H9 (cell line): ENCODE measurements at regions not wholly inside any gene's neighbourhood (a gene's known extent, or its start where the extent isn't known, plus 50 kb on each side); places are given as distances from the start of the nearest gene placed in this dataset.

ENCODE experiments used
- DNase-seq: peaks from one replicate; pipeline ENCODE4 v3.0.0-alpha.2; 2017
- H2AFZ ChIP-seq: one replicate; pipeline ENCODE4 v1.6.1; 2013; ENCODE audit warnings: mild to moderate bottlenecking, low read length, control low read depth, moderate library complexity
- H2AK5ac ChIP-seq: 2 replicates; pipeline ENCODE4 v1.6.1; 2013; ENCODE audit warnings: low read length, control low read depth, mixed read lengths; ENCODE audit not compliant: insufficient read length
- H2BK120ac ChIP-seq: one replicate; pipeline ENCODE4 v1.6.1; 2013; ENCODE audit warnings: low read depth, mild to moderate bottlenecking, low read length, control low read depth, inconsistent platforms; ENCODE audit not compliant: poor library complexity, severe bottlenecking
- H2BK12ac ChIP-seq: 2 replicates; pipeline ENCODE4 v1.6.1; 2013; ENCODE audit warnings: low read length, control low read depth, mixed read lengths, low read depth; ENCODE audit not compliant: insufficient read length
- H2BK15ac ChIP-seq: 2 replicates; pipeline ENCODE4 v1.6.1; 2013; ENCODE audit warnings: low read depth, low read length, control low read depth
- H2BK20ac ChIP-seq: one replicate; pipeline ENCODE4 v1.6.1; 2013; ENCODE audit warnings: low read depth, mild to moderate bottlenecking, low read length, control low read depth, inconsistent platforms; ENCODE audit not compliant: poor library complexity, severe bottlenecking
- H2BK5ac ChIP-seq: 2 replicates; pipeline ENCODE4 v1.6.1; 2013; ENCODE audit warnings: low read length, control low read depth, mixed read lengths; ENCODE audit not compliant: insufficient read length
- H3K14ac ChIP-seq: 2 replicates; pipeline ENCODE4 v1.6.1; 2013; ENCODE audit warnings: low read length, control low read depth; ENCODE audit not compliant: insufficient read depth
- H3K18ac ChIP-seq: 2 replicates; pipeline ENCODE4 v1.6.1; 2013; ENCODE audit warnings: low read depth, mild to moderate bottlenecking, mixed read lengths, low read length, control low read depth; ENCODE audit not compliant: insufficient read length
- H3K23ac ChIP-seq: 2 replicates; pipeline ENCODE4 v1.6.1; 2013; ENCODE audit warnings: low read length, control low read depth, mixed read lengths, low read depth; ENCODE audit not compliant: insufficient read length
- H3K23me2 ChIP-seq: 2 replicates; pipeline ENCODE4 v1.6.1; 2013; ENCODE audit warnings: low read depth, mild to moderate bottlenecking, mixed read lengths, low read length, control low read depth; ENCODE audit not compliant: insufficient read length, poor library complexity, severe bottlenecking
- H3K27ac ChIP-seq: 2 replicates; pipeline ENCODE4 v1.5.1; 2013; ENCODE audit warnings: low read length, control low read depth, mixed read lengths, low read depth; ENCODE audit not compliant: insufficient read length
- H3K27me3 ChIP-seq: 2 replicates; pipeline ENCODE4 v1.6.1; 2013; ENCODE audit warnings: low read length, control low read depth, inconsistent platforms; ENCODE audit not compliant: insufficient read depth
- H3K4ac ChIP-seq: 2 replicates; pipeline ENCODE4 v1.6.1; 2013; ENCODE audit warnings: low read depth, mild to moderate bottlenecking, control low read depth, inconsistent platforms, low read length, moderate library complexity
- H3K4me1 ChIP-seq: 2 replicates; pipeline ENCODE4 v1.6.1; 2013; ENCODE audit warnings: low read length, control low read depth, inconsistent platforms; ENCODE audit not compliant: insufficient read depth
- H3K4me2 ChIP-seq: 2 replicates; pipeline ENCODE4 v1.6.1; 2013; ENCODE audit warnings: low read length, control low read depth, mixed read lengths; ENCODE audit not compliant: insufficient read length, insufficient read depth
- H3K56ac ChIP-seq: 2 replicates; pipeline ENCODE4 v1.6.1; 2013; ENCODE audit warnings: low read depth, mild to moderate bottlenecking, mixed read lengths, low read length, control low read depth; ENCODE audit not compliant: insufficient read length
- H3K79me1 ChIP-seq: 2 replicates; pipeline ENCODE4 v1.6.1; 2013; ENCODE audit warnings: low read depth, mild to moderate bottlenecking, moderate library complexity, low read length, control low read depth, inconsistent platforms; ENCODE audit not compliant: insufficient read depth, poor library complexity, severe bottlenecking
- H3K79me2 ChIP-seq: 2 replicates; pipeline ENCODE4 v1.6.1; 2013; ENCODE audit warnings: low read length, control low read depth, inconsistent platforms; ENCODE audit not compliant: insufficient read depth
- H3K9ac ChIP-seq: 2 replicates; pipeline ENCODE4 v1.6.1; 2013; ENCODE audit warnings: low read length, control low read depth, mixed read lengths; ENCODE audit not compliant: insufficient read length; ENCODE audit errors: extremely low read depth
- H3K9me3 ChIP-seq: one replicate; pipeline ENCODE4 v1.6.1; 2013; ENCODE audit warnings: low read depth, low read length, inconsistent platforms; ENCODE audit not compliant: control insufficient read depth
- H3T11ph ChIP-seq: one replicate; pipeline ENCODE4 v1.6.1; 2013; ENCODE audit warnings: mild to moderate bottlenecking, low read length, control low read depth, inconsistent platforms
- H4K20me1 ChIP-seq: one replicate; pipeline ENCODE4 v1.6.1; 2013; ENCODE audit not compliant: control insufficient read depth, insufficient read length, insufficient read depth
- H4K5ac ChIP-seq: 2 replicates; pipeline ENCODE4 v1.6.1; 2013; ENCODE audit warnings: low read depth, mild to moderate bottlenecking, mixed read lengths, low read length, control low read depth; ENCODE audit not compliant: insufficient read length
- H4K8ac ChIP-seq: replicated peaks from 2 replicates; pipeline ENCODE4 v1.6.1; 2013; ENCODE audit warnings: low read length, control low read depth, mixed read lengths, low read depth; ENCODE audit not compliant: insufficient read length
- H4K91ac ChIP-seq: 2 replicates; pipeline ENCODE4 v1.6.1; 2013; ENCODE audit warnings: low read depth, mild to moderate bottlenecking, moderate library complexity, mixed read lengths, low read length, control low read depth; ENCODE audit not compliant: insufficient read length
- H3K27ac Mint-ChIP-seq, 3 experiments: 2 replicates in 2 of 3; 3 replicates in 1 of 3; pipeline ENCODE4 v1.8.0; 2020 to 2021; ENCODE audit warnings: mixed read lengths in 3 of 3, mild to moderate bottlenecking in 1 of 3, moderate library complexity in 1 of 3
- H3K27me3 Mint-ChIP-seq: 2 replicates; pipeline ENCODE4 v1.8.0; 2021; ENCODE audit warnings: low read depth, mild to moderate bottlenecking, moderate library complexity, mixed read lengths
- H3K36me3 Mint-ChIP-seq, 3 experiments: 2 replicates in 2 of 3; 3 replicates in 1 of 3; pipeline ENCODE4 v1.8.0; 2020 to 2021; ENCODE audit warnings: low read depth in 3 of 3, mixed read lengths in 3 of 3; ENCODE audit not compliant: insufficient read depth in 1 of 3
- H3K4me1 Mint-ChIP-seq, 2 experiments: 2 replicates each; pipeline ENCODE4 v1.8.0; 2020; ENCODE audit warnings: mixed read lengths in 2 of 2
- H3K4me3 Mint-ChIP-seq, 2 experiments: 2 replicates in 1 of 2; 3 replicates in 1 of 2; pipeline ENCODE4 v1.8.0; 2020 to 2021; ENCODE audit warnings: mild to moderate bottlenecking in 2 of 2, mixed read lengths in 2 of 2, moderate library complexity in 1 of 2
- H3K9me3 Mint-ChIP-seq, 2 experiments: 2 replicates in 1 of 2; 3 replicates in 1 of 2; pipeline ENCODE4 v1.8.0; 2020; ENCODE audit warnings: mild to moderate bottlenecking in 2 of 2, mixed read lengths in 2 of 2, moderate library complexity in 1 of 2
- CTCF ChIP-seq: fragments of 200-600 bp; sonication (generic); conservative IDR thresholded peaks from 3 replicates; pipeline ENCODE4 v1.8.0; 2021; ENCODE audit warnings: antibody characterized with exemption, mild to moderate bottlenecking
- WGBS: extraction: QIAGEN DNeasy Blood & Tissue Kit; methylation state at CpG from one replicate; pipeline ENCODE4 v1.1.7; 2013; ENCODE audit warnings: missing lambda C conversion rate, low lambda C conversion rate, mixed read lengths; ENCODE audit not compliant: insufficient read length; ENCODE audit errors: extremely low coverage; 5-methylcytosine and 5-hydroxymethylcytosine counted together

- Histone ChIP-seq H3T11ph (no peak overlapping the region), H3K4ac (no peak overlapping the region), H3K79me1 (no peaks in the 10 kb centered on the region), H2AFZ (no peak overlapping the region), H4K20me1 (no peaks in the 10 kb centered on the region), H2BK12ac (no peak overlapping the region), H3K27me3 (no peaks in the 10 kb centered on the region), H3K27ac (no peak overlapping the region), H3K23ac (no peak overlapping the region), H3K4me2 (no peak overlapping the region), H2AK5ac (no peak overlapping the region), H3K9ac (no peak overlapping the region), H3K4me1 (no peaks in the 10 kb centered on the region), H2BK120ac (no peak overlapping the region), H4K91ac (no peak overlapping the region), H3K9me3 (no peaks in the 10 kb centered on the region), H4K8ac (no peak overlapping the region), H3K14ac (no peak overlapping the region), H2BK5ac (no peak overlapping the region), H2BK15ac (no peak overlapping the region), H3K23me2 (no peaks in the 10 kb centered on the region), H3K56ac (no peak overlapping the region), H3K79me2 (no peaks in the 10 kb centered on the region), H2BK20ac (no peak overlapping the region), H4K5ac (no peak overlapping the region), H3K18ac (no peak overlapping the region)
- no peak for TF ChIP-seq CTCF
- DNase-seq, result no peak
- WGBS, result no CpG with 5 or more reads among the region's 15 CpGs
- Mint-ChIP-seq H3K27ac (no peak overlapping the region), H3K4me3 (no peak overlapping the region), H3K27me3 (no peaks in the 10 kb centered on the region; the same call in 1 of the 2 replicates), H3K9me3 (no peaks in the 10 kb centered on the region; a peak in 1 of 5 replicates), H3K4me1 (peaks cover 6 to 9% of the 10 kb centered on the region in 2 experiments; a peak in 3 of 4 replicates), H3K36me3 (no peaks in the 10 kb centered on the region)
Observed at GRCh38 chr16:73285436-73286201, 237.7 kb upstream of the ZFHX3 start.
